ENCODE measurements at regions not wholly inside any gene's neighbourhood (a gene's known extent, or its start where the extent isn't known, plus 50 kb on each side); places are given as distances from the start of the nearest gene placed in this dataset.
"Not testable (repeated sequence)": the region's sequence is repeated elsewhere in the genome, so short reads cannot be mapped to it uniquely, and the experiment has no call there.

DNA sequence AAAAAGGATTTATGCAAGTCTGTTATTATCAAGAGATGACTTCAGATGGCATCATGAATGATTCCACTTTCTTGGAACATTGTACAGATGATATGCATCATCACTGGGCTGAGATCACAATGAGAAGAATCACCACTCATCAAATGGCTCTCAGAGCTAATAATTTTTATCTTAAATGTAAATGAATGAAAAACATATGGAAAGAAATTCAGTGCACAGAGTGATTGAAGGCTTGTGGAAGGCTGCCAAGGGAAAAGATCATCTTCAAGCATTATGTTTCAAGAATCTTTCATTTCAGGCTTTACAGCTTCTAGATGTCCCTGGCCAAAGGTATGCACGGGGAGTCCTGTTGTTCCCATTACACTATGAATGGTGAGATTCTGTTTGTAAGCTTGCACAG lies 955.7 kb downstream of the TTLL7 start:
- Histone ChIP-seq H3K27me3 (ENCODE audit: low read depth) (no peaks in the 10 kb centered on the region), H3K4me1 (no peaks in the 10 kb centered on the region), H3K36me3 (no peaks in the 10 kb centered on the region), H3K27ac (replicated peaks) (no peak overlapping the region), H3K4me3 (no peak overlapping the region), H3K9me3 (replicated peaks) (no peaks in the 10 kb centered on the region)
- TF ChIP-seq, protein P1, sequence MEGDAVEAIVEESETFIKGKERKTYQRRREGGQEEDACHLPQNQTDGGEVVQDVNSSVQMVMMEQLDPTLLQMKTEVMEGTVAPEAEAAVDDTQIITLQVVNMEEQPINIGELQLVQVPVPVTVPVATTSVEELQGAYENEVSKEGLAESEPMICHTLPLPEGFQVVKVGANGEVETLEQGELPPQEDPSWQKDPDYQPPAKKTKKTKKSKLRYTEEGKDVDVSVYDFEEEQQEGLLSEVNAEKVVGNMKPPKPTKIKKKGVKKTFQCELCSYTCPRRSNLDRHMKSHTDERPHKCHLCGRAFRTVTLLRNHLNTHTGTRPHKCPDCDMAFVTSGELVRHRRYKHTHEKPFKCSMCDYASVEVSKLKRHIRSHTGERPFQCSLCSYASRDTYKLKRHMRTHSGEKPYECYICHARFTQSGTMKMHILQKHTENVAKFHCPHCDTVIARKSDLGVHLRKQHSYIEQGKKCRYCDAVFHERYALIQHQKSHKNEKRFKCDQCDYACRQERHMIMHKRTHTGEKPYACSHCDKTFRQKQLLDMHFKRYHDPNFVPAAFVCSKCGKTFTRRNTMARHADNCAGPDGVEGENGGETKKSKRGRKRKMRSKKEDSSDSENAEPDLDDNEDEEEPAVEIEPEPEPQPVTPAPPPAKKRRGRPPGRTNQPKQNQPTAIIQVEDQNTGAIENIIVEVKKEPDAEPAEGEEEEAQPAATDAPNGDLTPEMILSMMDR (IDR thresholded peaks at IDR 0.05; ENCODE audit: borderline replicate concordance), result no peak
- no peak for DNase-seq
- intact Hi-C loops (cut with micrococcal nuclease), result no loop called here

DNA sequence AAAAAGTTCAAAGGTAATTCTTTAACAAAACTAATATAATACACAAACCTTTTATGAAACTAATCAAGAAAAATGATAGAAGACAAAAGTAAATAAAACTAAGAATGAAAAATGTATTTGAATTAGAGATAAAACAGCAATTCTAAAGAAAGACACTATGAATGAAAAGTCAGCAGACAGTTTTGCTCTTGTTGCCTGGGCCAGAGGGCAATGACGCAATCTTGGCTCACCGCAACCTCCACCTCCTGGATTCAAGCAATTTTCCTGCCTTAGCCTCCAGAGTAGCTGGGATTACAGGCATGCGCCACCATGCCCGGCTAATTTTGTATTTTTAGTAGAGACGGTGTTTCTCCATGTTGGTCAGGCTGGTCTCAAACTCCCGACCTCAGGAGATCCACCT lies 959.8 kb downstream of the TTLL7 start:
- H3K27me3 ChIP-seq (ENCODE audit: low read depth); H3K4me3 ChIP-seq; intact Hi-C loops (cut with micrococcal nuclease); DNase-seq; H3K36me3 ChIP-seq; H3K27ac ChIP-seq (replicated peaks); H3K4me1 ChIP-seq: not testable (repeated sequence)
- H3K9me3 ChIP-seq (replicated peaks), result peaks cover 12% of the 10 kb centered on the region

DNA sequence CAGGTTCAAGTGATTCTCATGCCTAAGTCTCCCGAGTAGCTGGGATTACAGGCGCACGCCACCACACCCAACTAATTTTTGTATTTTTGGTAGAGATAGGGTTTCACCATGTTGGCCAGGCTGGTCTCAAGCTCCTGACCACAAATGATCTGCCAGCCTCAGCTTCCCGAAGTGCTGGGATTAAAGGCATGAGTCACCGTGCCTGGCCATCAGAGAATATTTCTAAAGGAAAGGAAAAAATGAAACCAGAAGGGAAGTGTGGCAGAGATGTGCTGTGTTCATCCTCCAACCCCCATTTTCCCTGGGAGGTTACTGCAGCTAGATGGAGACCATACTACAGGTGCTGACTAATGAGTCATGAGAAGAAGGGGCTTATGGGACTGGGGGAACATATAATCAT lies 964.1 kb downstream of the TTLL7 start:
- intact Hi-C loops (cut with micrococcal nuclease), result no loop called here
- H3K36me3 ChIP-seq, result no peaks in the 10 kb centered on the region
- no peaks in the 10 kb centered on the region for H3K4me1 ChIP-seq
- no peak for DNase-seq
- TF ChIP-seq, protein P1 (IDR thresholded peaks at IDR 0.05; ENCODE audit: borderline replicate concordance), result no peak
- no peaks in the 10 kb centered on the region for H3K27me3 ChIP-seq (ENCODE audit: low read depth)
- no peak overlapping the region for H3K27ac ChIP-seq (replicated peaks)
- no peak overlapping the region for H3K4me3 ChIP-seq
- peaks cover 12% of the 10 kb centered on the region for H3K9me3 ChIP-seq (replicated peaks)

DNA sequence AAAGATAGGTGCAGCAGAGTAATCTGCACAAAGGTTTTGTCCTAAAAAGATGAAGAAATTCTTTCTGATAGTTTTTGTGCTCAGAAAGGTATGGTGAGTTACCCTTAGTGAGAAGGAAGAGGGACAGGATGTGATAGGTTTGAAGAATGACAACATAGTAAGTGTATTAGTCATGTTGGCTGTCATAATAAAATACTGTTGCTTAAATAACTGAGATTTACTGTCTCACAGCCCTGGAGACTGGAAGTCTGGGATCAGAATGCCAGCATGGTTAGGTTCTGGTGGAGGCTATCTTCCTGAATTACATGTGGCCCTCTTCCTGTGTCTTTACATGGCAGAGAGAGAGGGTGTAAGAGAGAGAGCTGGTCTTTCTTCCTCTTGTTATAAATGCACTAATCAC lies 965.2 kb downstream of the TTLL7 start:
- H3K4me1 ChIP-seq, result no peaks in the 10 kb centered on the region
- no peaks in the 10 kb centered on the region for H3K36me3 ChIP-seq
- H3K9me3 ChIP-seq (replicated peaks), result peaks cover 12% of the 10 kb centered on the region
- intact Hi-C loops (cut with micrococcal nuclease), result no loop called here
- no peak for DNase-seq
- TF ChIP-seq, protein P1 (IDR thresholded peaks at IDR 0.05; ENCODE audit: borderline replicate concordance), result no peak
- H3K4me3 ChIP-seq, result no peak overlapping the region
- no peaks in the 10 kb centered on the region for H3K27me3 ChIP-seq (ENCODE audit: low read depth)
- no peak overlapping the region for H3K27ac ChIP-seq (replicated peaks)

DNA sequence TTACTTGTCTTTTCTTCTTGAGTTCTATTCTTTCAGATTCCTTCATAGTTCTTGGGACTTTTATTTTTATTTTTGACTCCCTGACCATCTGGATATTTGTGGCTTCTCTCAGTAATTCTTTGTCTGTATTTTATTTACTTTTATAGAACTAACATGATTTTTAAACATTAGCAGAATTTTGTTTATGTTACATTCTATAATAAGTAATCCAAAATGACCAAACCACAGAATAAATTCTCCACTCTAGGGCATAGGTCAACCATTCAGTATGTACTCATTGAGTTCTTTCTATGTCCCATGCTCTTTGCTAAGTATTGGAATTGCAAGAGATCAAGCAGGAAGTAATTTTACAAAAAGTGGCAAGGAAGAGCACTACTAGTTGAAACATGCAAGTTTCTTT lies 969.0 kb downstream of the TTLL7 start:
- H3K27me3 ChIP-seq (ENCODE audit: low read depth), result no peaks in the 10 kb centered on the region
- no peaks in the 10 kb centered on the region for H3K36me3 ChIP-seq
- no peak overlapping the region for H3K27ac ChIP-seq (replicated peaks)
- no peak overlapping the region for H3K4me3 ChIP-seq
- DNase-seq, result no peak
- intact Hi-C loops (cut with micrococcal nuclease), result no loop called here
- H3K4me1 ChIP-seq, result peaks cover 3% of the 10 kb centered on the region
- TF ChIP-seq, protein P1 (IDR thresholded peaks at IDR 0.05; ENCODE audit: borderline replicate concordance), result no peak
- H3K9me3 ChIP-seq (replicated peaks), result no peaks in the 10 kb centered on the region

DNA sequence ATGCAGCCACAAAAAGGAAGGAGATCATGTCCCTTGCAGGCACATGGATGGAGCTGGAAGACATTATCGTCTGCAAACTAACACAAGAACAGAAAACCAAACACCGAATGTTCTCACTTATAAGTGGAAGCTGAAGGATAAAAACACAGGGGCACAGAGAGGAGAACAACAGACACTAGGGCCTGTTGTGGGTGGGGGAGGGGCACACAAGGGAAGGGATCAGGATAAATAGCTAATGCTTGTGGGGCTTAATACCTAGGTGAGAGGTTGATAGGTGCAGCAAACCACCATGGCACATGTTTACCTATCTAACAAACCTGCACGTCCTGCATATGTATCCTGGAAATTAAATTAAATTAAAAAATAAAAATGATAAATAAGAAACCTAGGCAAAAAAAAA lies 969.9 kb downstream of the TTLL7 start:
- TF ChIP-seq, protein P1 (IDR thresholded peaks at IDR 0.05; ENCODE audit: borderline replicate concordance), result no peak
- H3K27ac ChIP-seq (replicated peaks), result no peak overlapping the region
- intact Hi-C loops (cut with micrococcal nuclease), result no loop called here
- H3K9me3 ChIP-seq (replicated peaks), result no peaks in the 10 kb centered on the region
- H3K4me3 ChIP-seq, result no peak overlapping the region
- H3K4me1 ChIP-seq, result peaks cover 11% of the 10 kb centered on the region
- H3K36me3 ChIP-seq, result no peaks in the 10 kb centered on the region
- H3K27me3 ChIP-seq (ENCODE audit: low read depth), result no peaks in the 10 kb centered on the region
- no peak for DNase-seq

Data from left ventricle myocardium inferior (tissue), 1 donor.